HG03095 (cell line): ENCODE measurements at regions not wholly inside any gene's neighbourhood (a gene's known extent, or its start where the extent isn't known, plus 50 kb on each side); places are given as distances from the start of the nearest gene placed in this dataset.

Experiments
- ATAC-seq: cut with Tn5 transposase; IDR thresholded peaks from one replicate; pipeline ENCODE4 v1.9.1; 2021; ENCODE audit warnings: moderate library complexity; ENCODE audit not compliant: unreplicated experiment

GRCh38 chr1:164477343-164477742 lies 81.6 kb upstream of the PBX1 start:
- no peak for ATAC-seq

- no peak for ATAC-seq
Measured at GRCh38 chr1:164479242-164479641, 79.7 kb upstream of the PBX1 start.

DNA sequence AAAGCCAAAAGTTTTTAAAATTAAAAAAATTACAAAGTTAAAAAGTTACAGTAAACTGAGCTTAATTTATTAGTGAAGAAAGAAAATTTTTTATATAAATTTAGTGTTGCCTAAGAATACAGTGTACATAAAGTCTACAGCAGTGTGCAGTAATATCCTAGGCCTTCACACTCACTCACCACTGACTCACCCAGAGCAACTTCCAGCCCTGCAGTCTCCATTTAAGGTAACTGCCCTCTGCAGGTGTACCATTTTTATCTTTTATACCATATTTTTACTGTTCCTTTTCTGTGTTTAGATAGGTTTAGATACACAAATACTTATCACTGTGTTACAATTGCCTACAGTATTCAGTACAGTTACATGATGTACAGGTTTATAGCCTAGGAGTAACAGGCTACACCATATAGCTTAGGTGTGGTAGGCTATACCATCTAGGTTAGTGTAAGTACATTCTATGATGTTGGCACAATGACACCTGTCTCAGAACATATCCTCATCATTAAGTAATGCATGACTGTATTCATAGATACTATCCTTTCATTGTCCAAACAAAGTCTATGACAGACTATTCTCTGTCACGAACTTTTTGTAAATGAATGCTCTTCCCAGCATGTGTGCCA lies 78.6 kb upstream of the PBX1 start:
- ATAC-seq, result no peak

DNA sequence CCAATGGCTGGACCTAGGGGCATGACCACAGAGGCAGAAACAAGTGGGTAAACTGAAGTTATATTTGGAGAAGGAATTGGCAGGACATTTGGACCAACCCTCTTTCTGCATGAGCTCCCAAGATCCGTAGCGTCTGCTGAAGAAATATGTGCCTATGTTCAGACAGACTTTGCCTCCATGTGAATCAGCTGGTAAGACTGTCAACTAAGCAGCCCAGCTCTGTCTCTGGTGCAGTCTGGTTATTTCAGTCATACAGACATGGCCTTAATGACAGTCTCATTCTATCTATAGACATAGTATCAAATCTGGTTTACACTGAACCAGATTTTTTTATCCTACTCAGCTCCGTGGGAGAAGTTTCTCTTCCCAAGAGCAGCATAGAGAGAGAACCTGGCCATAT lies 63.1 kb upstream of the PBX1 start:
- ATAC-seq, result no peak

- ATAC-seq, result no peak
Measured at GRCh38 chr1:164498792-164499191, 60.2 kb upstream of the PBX1 start.

GRCh38 chr1:164504749-164505148 lies 54.2 kb upstream of the PBX1 start:
- ATAC-seq, result no peak
